ENCODE measurements at regions not wholly inside any gene's neighbourhood (a gene's known extent, or its start where the extent isn't known, plus 50 kb on each side); places are given as distances from the start of the nearest gene placed in this dataset.

DNA sequence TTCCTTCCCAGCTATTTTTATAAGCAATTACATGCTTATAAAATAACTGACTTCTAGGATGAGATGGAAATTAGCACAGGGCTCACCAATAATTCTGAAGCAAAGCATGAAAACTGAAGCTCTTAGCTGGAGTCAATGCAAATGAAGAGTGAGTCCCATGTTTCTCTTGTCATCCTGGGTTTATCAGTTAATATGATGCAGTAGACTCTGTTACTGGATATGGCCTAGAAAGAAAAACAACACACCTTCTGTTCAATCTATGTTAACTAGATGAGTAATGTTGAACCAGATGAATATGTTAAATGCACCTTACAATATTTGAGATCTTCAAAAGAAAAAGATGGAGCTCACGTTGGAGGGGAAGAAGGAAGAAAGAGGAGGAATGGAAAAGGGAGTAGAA is 229.4 kb downstream of the DUSP6 start:
- Histone ChIP-seq H3K79me2 (ENCODE audit: insufficient read depth) (no peaks in the 10 kb centered on the region), H3K27ac (ENCODE audit: low read depth in 2 of 2, low read length in 1 of 2) (no peak overlapping the region), H3K4me1 (ENCODE audit: control insufficient read depth in 1 of 2, insufficient read depth in 2 of 2, low read depth in 1 of 2, low read length in 1 of 2) (0 out of 4 replicates have a peak, but pooled peaks cover 0 to under 1% of the 10 kb centered on the region in 2 experiments), H3F3A (replicated peaks; ENCODE audit: insufficient read depth) (no peaks in the 10 kb centered on the region), H4K20me1 (ENCODE audit: insufficient read depth) (no peaks in the 10 kb centered on the region), H3K9ac (no peak overlapping the region), H3K9me2 (no peaks in the 10 kb centered on the region), H3K36me3 (replicated peaks in 1 of 2; ENCODE audit: control insufficient read depth in 1 of 2, insufficient read depth in 2 of 2, low read length in 1 of 2) (no peaks in the 10 kb centered on the region), H2AFZ (ENCODE audit: low read depth) (no peak overlapping the region), H3K4me2 (no peak overlapping the region), H3K4me3 (ENCODE audit: low read depth in 2 of 2, low read length in 1 of 2) (no peak overlapping the region), H3K27me3 (ENCODE audit: insufficient read depth) (no peaks in the 10 kb centered on the region), H3K9me3 (no peaks in the 10 kb centered on the region)
- CTCF ChIA-PET, result no interaction called here
- no peak for DNase-seq
- no peak for TF ChIP-seq RAD21 (IDR thresholded peaks at IDR 0.05; ENCODE audit: low read length)
- TF ChIP-seq EZH2phosphoT487 (IDR thresholded peaks at IDR 0.05; ENCODE audit: borderline replicate concordance, low read depth), result no peak
- TF ChIP-seq MEF2A (IDR thresholded peaks at IDR 0.05; ENCODE audit: borderline replicate concordance, low read depth), result no peak
- no peak for TF ChIP-seq USF1 (IDR thresholded peaks at IDR 0.05; ENCODE audit: borderline replicate concordance, low read depth)
- 73% methylated on average over 1 of the region's 1 CpG for WGBS (ENCODE audit: low lambda C conversion rate)
- POLR2A ChIA-PET, result no interaction called here

DNA sequence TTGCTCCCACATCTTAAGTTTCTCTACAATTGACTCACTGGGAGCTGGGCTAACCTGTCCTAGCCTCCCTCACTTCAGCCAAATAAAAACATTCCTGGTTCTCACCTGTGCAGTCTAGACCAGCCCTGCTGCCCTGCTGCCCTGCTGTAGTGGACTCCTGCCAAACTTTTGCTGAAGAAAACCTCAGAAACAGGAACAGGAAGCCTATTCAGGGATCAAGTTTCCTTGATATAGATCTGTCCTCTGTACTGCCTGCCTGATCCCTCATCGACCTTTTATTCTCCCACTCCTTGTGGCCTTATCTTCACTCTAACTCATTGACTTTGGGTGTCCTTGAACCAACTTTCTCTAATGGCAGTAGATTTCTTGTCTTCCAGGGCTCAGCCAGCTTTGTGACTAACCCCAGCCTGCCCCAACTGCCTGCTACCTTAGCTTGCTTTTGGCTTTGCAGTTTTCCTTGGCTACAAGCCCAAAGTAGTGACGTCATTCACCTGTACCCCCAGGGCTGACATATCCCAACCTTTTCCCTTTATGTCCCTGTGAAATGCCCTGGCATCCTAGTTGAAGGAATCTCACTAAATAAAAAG is 234.8 kb downstream of the DUSP6 start:
- Histone ChIP-seq H3K9me2 (no peaks in the 10 kb centered on the region), H2AFZ (ENCODE audit: low read depth) (no peak overlapping the region), H3K4me2 (no peak overlapping the region), H3K4me1 (ENCODE audit: control insufficient read depth in 1 of 2, insufficient read depth in 2 of 2, low read depth in 1 of 2, low read length in 1 of 2) (peaks cover 0 to 7% of the 10 kb centered on the region in 2 experiments; a peak in 1 of 4 replicates), H3K79me2 (ENCODE audit: insufficient read depth) (no peaks in the 10 kb centered on the region), H3K36me3 (replicated peaks in 1 of 2; ENCODE audit: control insufficient read depth in 1 of 2, insufficient read depth in 2 of 2, low read length in 1 of 2) (no peaks in the 10 kb centered on the region), H3K9me3 (no peaks in the 10 kb centered on the region), H4K20me1 (ENCODE audit: insufficient read depth) (no peaks in the 10 kb centered on the region), H3K9ac (no peak overlapping the region), H3K27ac (ENCODE audit: low read depth in 2 of 2, low read length in 1 of 2) (peak overlapping the region in 1 of 2 experiments; percentile 28; a peak in 2 of 4 replicates), H3K27me3 (ENCODE audit: insufficient read depth) (no peaks in the 10 kb centered on the region), H3K4me3 (ENCODE audit: low read depth in 2 of 2, low read length in 1 of 2) (no peak overlapping the region), H3F3A (replicated peaks; ENCODE audit: insufficient read depth) (no peaks in the 10 kb centered on the region)
- 0% methylated on average over 2 of the region's 2 CpGs for WGBS (ENCODE audit: low lambda C conversion rate)
- peak; percentile 32; the same call in 1 of the 2 replicates for TF ChIP-seq NFIC (IDR thresholded peaks at IDR 0.05; ENCODE audit: borderline replicate concordance)
- no peak for TF ChIP-seq TAF1 (IDR thresholded peaks at IDR 0.05; ENCODE audit: borderline replicate concordance, low read depth, low read length)
- CTCF ChIA-PET, result interaction anchor here (0.7 kb wide), 1 partner anchor 30 kb away, joined by 3 read pairs; no protein-coding TSS in a partner anchor
- DNase-seq, result no peak
- POLR2A ChIA-PET, result no interaction called here

- ChIA-PET POLR2A (no interaction called here), CTCF (interaction anchor here (0.6 to 1.4 kb wide), 2 partner anchors 23 to 81 kb away, joined by 3 read pairs; no protein-coding TSS in a partner anchor)
- Histone ChIP-seq H3K4me3 (ENCODE audit: low read depth in 2 of 2, low read length in 1 of 2) (no peak overlapping the region), H3K9me3 (no peaks in the 10 kb centered on the region), H3K36me3 (replicated peaks in 1 of 2; ENCODE audit: control insufficient read depth in 1 of 2, insufficient read depth in 2 of 2, low read length in 1 of 2) (no peaks in the 10 kb centered on the region), H3K79me2 (ENCODE audit: insufficient read depth) (no peaks in the 10 kb centered on the region), H3K27ac (ENCODE audit: low read depth in 2 of 2, low read length in 1 of 2) (no peak overlapping the region), H4K20me1 (ENCODE audit: insufficient read depth) (no peaks in the 10 kb centered on the region), H3K9me2 (no peaks in the 10 kb centered on the region), H3F3A (replicated peaks; ENCODE audit: insufficient read depth) (no peaks in the 10 kb centered on the region), H3K4me1 (ENCODE audit: control insufficient read depth in 1 of 2, insufficient read depth in 2 of 2, low read depth in 1 of 2, low read length in 1 of 2) (peaks cover 0 to 1% of the 10 kb centered on the region in 2 experiments; a peak in 1 of 4 replicates), H3K9ac (no peak overlapping the region), H3K4me2 (no peak overlapping the region), H2AFZ (ENCODE audit: low read depth) (no peak overlapping the region), H3K27me3 (ENCODE audit: insufficient read depth) (no peaks in the 10 kb centered on the region)
- DNase-seq, result no peak
- TF ChIP-seq EP300 (IDR thresholded peaks at IDR 0.05; ENCODE audit: borderline replicate concordance in 1 of 2, low read depth in 1 of 2, low read length in 1 of 2), result no peak
- TF ChIP-seq EZH2phosphoT487 (IDR thresholded peaks at IDR 0.05; ENCODE audit: borderline replicate concordance, low read depth), result no peak
- no peak for TF ChIP-seq JUND (IDR thresholded peaks at IDR 0.05)
- TF ChIP-seq FOXJ3 (CRISPR knock-in tag; IDR thresholded peaks at IDR 0.05), result no peak
- TF ChIP-seq RFX5 (IDR thresholded peaks at IDR 0.05; ENCODE audit: low read length), result no peak
- no peak for TF ChIP-seq SMC3 (IDR thresholded peaks at IDR 0.05; ENCODE audit: low read depth, low read length)
- TF ChIP-seq GATA2 (CRISPR knock-in tag; IDR thresholded peaks at IDR 0.05), result no peak
- TF ChIP-seq FOXM1 (IDR thresholded peaks at IDR 0.05; ENCODE audit: low read depth), result no peak
- TF ChIP-seq, protein P1, sequence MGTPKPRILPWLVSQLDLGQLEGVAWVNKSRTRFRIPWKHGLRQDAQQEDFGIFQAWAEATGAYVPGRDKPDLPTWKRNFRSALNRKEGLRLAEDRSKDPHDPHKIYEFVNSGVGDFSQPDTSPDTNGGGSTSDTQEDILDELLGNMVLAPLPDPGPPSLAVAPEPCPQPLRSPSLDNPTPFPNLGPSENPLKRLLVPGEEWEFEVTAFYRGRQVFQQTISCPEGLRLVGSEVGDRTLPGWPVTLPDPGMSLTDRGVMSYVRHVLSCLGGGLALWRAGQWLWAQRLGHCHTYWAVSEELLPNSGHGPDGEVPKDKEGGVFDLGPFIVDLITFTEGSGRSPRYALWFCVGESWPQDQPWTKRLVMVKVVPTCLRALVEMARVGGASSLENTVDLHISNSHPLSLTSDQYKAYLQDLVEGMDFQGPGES (IDR thresholded peaks at IDR 0.05; ENCODE audit: low read depth, low read length), result no peak
- no peak for TF ChIP-seq PBX3 (IDR thresholded peaks at IDR 0.05)
- TF ChIP-seq YY1 (IDR thresholded peaks at IDR 0.05; ENCODE audit: low read depth), result no peak
- no peak for TF ChIP-seq POLR2AphosphoS5 (IDR thresholded peaks at IDR 0.05; ENCODE audit: low read depth, low read length)
- TF ChIP-seq NRF1 (IDR thresholded peaks at IDR 0.05; ENCODE audit: low read depth, low read length), result no peak
- WGBS (ENCODE audit: low lambda C conversion rate), result 89% methylated on average over 2 of the region's 2 CpGs
Observed at GRCh38 chr12:89111964-89112363, 240.3 kb downstream of the DUSP6 start.
